Esophagus muscularis mucosa (tissue), 4 donors: ENCODE measurements at regions not wholly inside any gene's neighbourhood (a gene's known extent, or its start where the extent isn't known, plus 50 kb on each side); places are given as distances from the start of the nearest gene placed in this dataset.

ENCODE experiments used
- DNase-seq: peaks from one replicate; pipeline ENCODE4 v3.0.0-alpha.2; 2017; ENCODE audit errors: extremely low spot score
- H3K27ac ChIP-seq, 4 donors: fragments of 200-600 bp; sonication (generic); replicated peaks in 1 of 4; 1 replicate in 3 of 4; 2 replicates in 1 of 4; pipeline ENCODE4 v1.5.1; 2016 to 2019; ENCODE audit warnings: mild to moderate bottlenecking in 1 of 4
- H3K27me3 ChIP-seq, 4 donors: fragments of 200-600 bp; sonication (generic); one replicate each; pipeline versions ENCODE4 v1.5.1 to v1.6.0; 2016 to 2019
- H3K36me3 ChIP-seq, 4 donors: fragments of 200-600 bp; sonication (generic); one replicate each; pipeline ENCODE4 v1.5.1; 2016 to 2019
- H3K4me1 ChIP-seq, 4 donors: fragments of 200-600 bp; sonication (generic); one replicate each; pipeline ENCODE4 v1.5.1; 2016 to 2019
- H3K4me3 ChIP-seq, 4 donors: fragments of 200-600 bp; sonication (generic); 1 replicate in 2 of 4; 2 replicates in 2 of 4; pipeline ENCODE4 v1.5.1; 2016 to 2019; ENCODE audit warnings: mild to moderate bottlenecking in 4 of 4, moderate library complexity in 1 of 4
- H3K9me3 ChIP-seq, 4 donors: fragments of 200-600 bp; sonication (generic); 1 replicate in 3 of 4; 2 replicates in 1 of 4; pipeline ENCODE4 v1.5.1; 2016 to 2019
- EP300 ChIP-seq: sonication (generic); formaldehyde crosslinking; IDR thresholded peaks from one replicate; pipeline ENCODE4 v1.6.1; 2017; ENCODE audit warnings: antibody characterized with exemption
- POLR2A ChIP-seq: fragments of 450-650 bp; IDR thresholded peaks from one replicate; pipeline ENCODE4 v1.6.1; 2017; ENCODE audit warnings: antibody characterized with exemption, moderate library complexity, mild to moderate bottlenecking, low read depth
- POLR2AphosphoS5 ChIP-seq, 2 donors: sonication (generic); formaldehyde crosslinking; IDR thresholded peaks; one replicate each; pipeline ENCODE4 v1.6.1; 2017; ENCODE audit warnings: antibody characterized with exemption in 2 of 2
- WGBS: methylation state at CpG from one replicate; pipeline ENCODE4 v1.1.5; 2018; 5-methylcytosine and 5-hydroxymethylcytosine counted together
- intact Hi-C: fragments of 100-400 bp; cut with DNase I; formaldehyde crosslinking; loops from one replicate; pipeline ENCODE4 v1.15.1; 2023
- TF ChIP-seq, protein P1 (sequence below), 3 experiments: fragments of 200-600 bp in 2 of 3; fragments of 450-650 bp in 1 of 3; sonication (generic) in 2 of 3; IDR thresholded peaks; one replicate each; pipeline ENCODE4 v1.5.1; 2017 to 2019; ENCODE audit warnings: antibody characterized with exemption in 3 of 3, mild to moderate bottlenecking in 2 of 3, moderate library complexity in 1 of 3

DNA sequence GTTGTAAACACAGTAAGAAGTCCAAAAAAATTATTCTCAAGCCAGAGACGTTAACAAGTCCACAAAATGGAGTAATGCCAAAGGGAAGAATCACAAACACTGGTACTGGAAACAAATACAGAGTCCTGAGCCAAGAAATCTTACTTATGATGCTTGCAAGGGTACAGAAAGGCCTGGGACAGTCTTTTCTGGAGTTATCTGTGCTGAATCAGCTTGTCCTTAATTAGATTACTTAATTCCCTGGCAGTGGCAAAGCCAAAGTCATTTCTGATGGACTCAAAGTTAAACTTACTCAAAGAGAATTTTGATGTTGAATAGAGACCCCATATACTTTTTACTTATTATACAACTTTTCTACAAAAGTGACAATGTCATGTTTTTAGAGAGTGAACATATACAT lies 610.5 kb upstream of the ITGA1 start:
- no peaks in the 10 kb centered on the region for H3K4me1 ChIP-seq
- TF ChIP-seq, protein P1, sequence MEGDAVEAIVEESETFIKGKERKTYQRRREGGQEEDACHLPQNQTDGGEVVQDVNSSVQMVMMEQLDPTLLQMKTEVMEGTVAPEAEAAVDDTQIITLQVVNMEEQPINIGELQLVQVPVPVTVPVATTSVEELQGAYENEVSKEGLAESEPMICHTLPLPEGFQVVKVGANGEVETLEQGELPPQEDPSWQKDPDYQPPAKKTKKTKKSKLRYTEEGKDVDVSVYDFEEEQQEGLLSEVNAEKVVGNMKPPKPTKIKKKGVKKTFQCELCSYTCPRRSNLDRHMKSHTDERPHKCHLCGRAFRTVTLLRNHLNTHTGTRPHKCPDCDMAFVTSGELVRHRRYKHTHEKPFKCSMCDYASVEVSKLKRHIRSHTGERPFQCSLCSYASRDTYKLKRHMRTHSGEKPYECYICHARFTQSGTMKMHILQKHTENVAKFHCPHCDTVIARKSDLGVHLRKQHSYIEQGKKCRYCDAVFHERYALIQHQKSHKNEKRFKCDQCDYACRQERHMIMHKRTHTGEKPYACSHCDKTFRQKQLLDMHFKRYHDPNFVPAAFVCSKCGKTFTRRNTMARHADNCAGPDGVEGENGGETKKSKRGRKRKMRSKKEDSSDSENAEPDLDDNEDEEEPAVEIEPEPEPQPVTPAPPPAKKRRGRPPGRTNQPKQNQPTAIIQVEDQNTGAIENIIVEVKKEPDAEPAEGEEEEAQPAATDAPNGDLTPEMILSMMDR (IDR thresholded peaks at IDR 0.05), result no peak

DNA sequence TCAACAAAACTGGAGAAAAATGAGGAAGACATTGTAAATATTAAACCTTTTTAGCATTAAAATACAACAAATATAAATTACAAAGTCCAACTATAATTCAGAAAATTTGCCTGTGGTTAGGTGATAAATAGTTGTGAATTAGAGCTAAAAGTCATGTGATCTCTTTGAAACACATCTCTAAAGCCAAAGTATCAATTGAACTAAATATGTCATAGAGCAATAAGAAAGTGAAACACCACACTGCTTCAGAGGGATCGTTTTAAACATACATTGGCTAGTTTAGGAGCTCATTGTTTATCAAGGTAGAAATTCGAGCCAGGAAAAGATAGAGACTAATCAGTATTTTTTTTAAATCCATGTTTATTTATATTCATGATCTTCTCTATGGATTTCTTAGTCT lies 606.3 kb upstream of the ITGA1 start:
- DNase-seq, result no peak
- no peaks in the 10 kb centered on the region for H3K4me1 ChIP-seq
- no peaks in the 10 kb centered on the region for H3K36me3 ChIP-seq
- H3K27ac ChIP-seq, result no peak overlapping the region
- no peak overlapping the region for H3K4me3 ChIP-seq
- no peak for TF ChIP-seq POLR2AphosphoS5 (IDR thresholded peaks at IDR 0.05)
- TF ChIP-seq POLR2A, result no peak
- WGBS, result 37% methylated on average over 2 of the region's 2 CpGs
- H3K27me3 ChIP-seq, result no peaks in the 10 kb centered on the region
- intact Hi-C loops, result no loop called here
- H3K9me3 ChIP-seq, result no peaks in the 10 kb centered on the region

More for the DNA sequence above, 610.5 kb upstream of the ITGA1 start:
- DNase-seq, result no peak
- H3K36me3 ChIP-seq, result no peaks in the 10 kb centered on the region
- no peaks in the 10 kb centered on the region for H3K9me3 ChIP-seq
- 24% methylated on average over 1 of the region's 1 CpG for WGBS
- H3K27me3 ChIP-seq, result no peaks in the 10 kb centered on the region
- intact Hi-C loops, result no loop called here
- no peak overlapping the region for H3K4me3 ChIP-seq
- H3K27ac ChIP-seq, result no peak overlapping the region

DNA sequence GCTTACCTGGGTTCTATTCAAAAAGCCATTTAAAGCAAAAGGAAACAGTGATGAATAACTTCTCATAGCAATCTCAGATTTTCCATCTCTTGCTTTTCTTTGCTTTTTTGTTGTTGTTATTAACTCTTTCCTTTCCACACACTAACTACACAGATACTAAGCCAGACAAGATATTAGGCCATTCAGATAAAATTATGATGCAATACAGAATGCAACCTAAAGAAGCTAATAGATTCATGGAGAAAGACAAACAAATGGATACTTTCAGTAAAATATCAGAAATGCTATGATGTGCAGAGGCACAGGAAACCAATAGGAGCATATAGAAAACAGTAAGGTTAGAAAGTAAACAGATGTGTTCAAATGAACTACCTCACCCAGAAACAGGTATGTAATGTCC lies 597.0 kb upstream of the ITGA1 start:
- H3K27ac ChIP-seq, result no peak overlapping the region
- H3K27me3 ChIP-seq, result no peaks in the 10 kb centered on the region
- intact Hi-C loops, result no loop called here
- TF ChIP-seq POLR2AphosphoS5 (IDR thresholded peaks at IDR 0.05) (no peak), EP300 (no peak), POLR2A (no peak)
- TF ChIP-seq, protein P1 (IDR thresholded peaks at IDR 0.05), result no peak
- H3K4me3 ChIP-seq, result no peak overlapping the region
- no peak for DNase-seq
- no peaks in the 10 kb centered on the region for H3K9me3 ChIP-seq
- no peaks in the 10 kb centered on the region for H3K36me3 ChIP-seq
- H3K4me1 ChIP-seq, result no peaks in the 10 kb centered on the region

DNA sequence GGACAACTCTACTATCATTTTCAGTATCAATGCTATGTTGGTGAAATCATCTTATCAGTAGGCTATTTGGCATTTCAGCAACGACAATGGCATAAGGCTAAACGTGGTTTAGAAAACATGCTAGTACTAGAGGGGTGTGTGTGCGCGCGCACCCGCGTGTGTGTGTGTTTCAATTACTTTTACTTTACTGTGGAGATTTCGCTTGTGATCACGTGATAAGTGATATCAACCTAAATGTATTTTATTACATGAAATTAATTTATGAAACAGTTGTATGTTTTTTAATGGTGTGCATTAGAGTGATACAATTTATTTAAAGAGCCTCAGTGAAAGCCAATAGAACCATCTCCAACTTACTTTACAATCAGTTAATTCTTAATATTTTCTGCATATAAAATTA lies 587.9 kb upstream of the ITGA1 start:
- Histone ChIP-seq H3K36me3 (no peaks in the 10 kb centered on the region), H3K27ac (no peak overlapping the region)

DNA sequence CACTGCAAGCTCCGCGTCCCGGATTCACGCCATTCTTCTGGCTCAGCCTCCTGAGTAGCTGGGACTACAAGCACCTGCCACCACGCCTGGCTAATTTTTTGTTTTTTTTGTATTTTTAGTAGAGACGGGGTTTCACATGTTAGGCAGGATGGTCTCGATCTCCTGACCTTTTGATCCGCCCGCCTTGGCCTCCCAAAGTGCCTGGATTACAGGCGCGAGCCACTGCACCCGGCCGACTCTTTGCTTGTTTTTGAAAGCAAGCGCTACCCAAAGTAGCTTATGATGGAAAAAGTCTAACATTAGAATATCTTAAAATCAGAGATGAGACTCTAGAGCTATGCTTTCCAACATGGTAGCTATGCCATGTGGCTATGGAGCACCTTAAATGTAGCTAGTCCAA lies 585.5 kb upstream of the ITGA1 start:
- H3K27me3 ChIP-seq, result no peaks in the 10 kb centered on the region
- no peak for DNase-seq
- H3K9me3 ChIP-seq, result no peaks in the 10 kb centered on the region
- H3K4me1 ChIP-seq, result no peaks in the 10 kb centered on the region
- H3K36me3 ChIP-seq, result no peaks in the 10 kb centered on the region
- H3K4me3 ChIP-seq, result no peak overlapping the region
- 97% methylated on average over 14 of the region's 14 CpGs for WGBS
- TF ChIP-seq EP300, result no peak
- TF ChIP-seq, protein P1 (IDR thresholded peaks at IDR 0.05), result no peak
- TF ChIP-seq POLR2A, result no peak
- intact Hi-C loops, result no loop called here
- no peak overlapping the region for H3K27ac ChIP-seq

More for the DNA sequence above, 587.9 kb upstream of the ITGA1 start:
- Histone ChIP-seq H3K4me1 (no peaks in the 10 kb centered on the region), H3K4me3 (no peak overlapping the region), H3K9me3 (no peaks in the 10 kb centered on the region), H3K27me3 (no peaks in the 10 kb centered on the region)
- TF ChIP-seq POLR2AphosphoS5 (IDR thresholded peaks at IDR 0.05) (no peak), EP300 (no peak), POLR2A (no peak)
- TF ChIP-seq, protein P1 (IDR thresholded peaks at IDR 0.05), result no peak
- intact Hi-C loops, result no loop called here
- DNase-seq, result no peak
- WGBS, result 94% methylated on average over 9 of the region's 9 CpGs
